Left renal cortex interstitium (tissue), 4 donors: ENCODE measurements at regions not wholly inside any gene's neighbourhood (a gene's known extent, or its start where the extent isn't known, plus 50 kb on each side); places are given as distances from the start of the nearest gene placed in this dataset.
A peak's percentile ranks its signal among the peaks of the same experiment; 100 is the strongest.

ENCODE experiments used
- DNase-seq, 4 donors: peaks; one replicate each; pipeline ENCODE4 v3.0.0-alpha.2; 2013; ENCODE audit warnings: low read depth in 4 of 4, low spot score in 2 of 4, missing footprints in 1 of 4

DNA sequence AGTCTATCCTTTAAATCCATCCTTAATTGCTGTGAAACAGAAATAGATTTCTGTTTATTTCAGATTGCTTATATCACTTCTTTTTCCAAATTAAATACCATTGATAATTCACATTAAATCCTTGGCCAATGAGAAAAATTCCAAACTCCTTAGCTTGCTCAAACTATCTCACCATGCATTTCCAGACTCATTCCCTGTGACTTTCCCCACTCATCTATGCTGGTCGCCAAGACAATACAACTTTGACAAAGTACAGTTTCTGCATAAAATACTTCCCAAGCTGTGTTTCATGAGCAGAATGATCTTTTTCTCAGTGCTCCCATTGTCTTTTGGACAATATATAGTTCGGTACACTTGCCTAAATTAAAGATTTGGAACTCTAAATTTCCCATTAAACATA, 575.6 kb downstream of the CPS1 start:
- no peak for DNase-seq

DNA sequence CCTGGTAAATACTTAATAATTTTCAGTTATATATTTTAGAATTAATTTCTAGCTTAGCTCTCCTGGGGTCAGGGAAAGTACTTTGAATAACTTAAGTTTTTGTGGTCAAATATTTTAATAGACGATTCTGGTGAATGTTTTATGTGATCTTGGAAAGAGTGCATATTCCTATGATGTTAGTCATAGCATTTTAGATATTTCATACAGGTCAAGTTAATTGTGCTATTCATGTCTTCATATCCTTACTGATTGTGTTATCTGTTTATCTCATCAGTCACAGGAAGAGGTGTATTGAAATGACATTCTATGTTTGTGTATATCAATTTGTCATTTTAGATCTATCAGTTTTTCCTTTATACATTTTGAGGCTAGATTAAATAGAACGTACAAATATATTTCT, 576.2 kb downstream of the CPS1 start:
- DNase-seq: no peak

DNA sequence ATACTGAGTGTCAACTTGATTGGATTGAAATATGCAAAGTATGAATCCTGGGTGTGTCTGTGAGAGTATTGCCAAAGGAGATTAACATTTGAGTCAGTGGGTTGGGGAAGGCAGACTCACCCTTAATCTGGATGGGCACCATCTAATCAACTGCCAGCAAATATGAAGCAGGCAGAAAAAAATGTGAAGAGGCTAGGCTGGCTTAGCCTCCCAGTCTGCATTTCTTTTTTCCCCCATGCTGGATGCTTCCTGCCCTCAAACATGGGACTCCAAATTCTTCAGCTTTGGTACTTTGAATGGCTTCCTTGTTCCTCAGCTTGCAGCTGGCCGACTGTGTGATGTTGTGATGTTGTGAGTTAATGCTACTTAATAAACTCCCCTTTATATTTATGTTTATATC, 577.4 kb downstream of the CPS1 start:
- DNase-seq: no peak

DNA sequence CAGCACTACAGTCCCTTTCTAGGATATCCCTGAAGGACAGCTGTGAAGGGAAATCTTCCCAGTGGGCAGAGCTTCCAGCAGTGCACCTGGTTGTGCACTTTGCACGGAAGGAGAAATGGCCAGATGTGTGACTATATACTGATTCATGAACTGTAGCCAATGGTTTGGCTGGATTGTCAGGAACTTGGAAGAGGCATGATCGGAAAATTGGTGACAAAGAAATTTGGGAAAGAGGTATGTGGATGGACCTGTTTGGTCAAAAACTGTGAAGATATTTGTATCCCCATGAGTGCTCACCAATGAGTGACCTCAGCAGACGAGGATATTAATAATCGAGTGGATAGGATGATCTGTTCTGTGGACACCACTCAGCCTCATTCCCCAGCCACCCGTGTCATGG, 582.2 kb downstream of the CPS1 start:
- no peak for DNase-seq

DNA sequence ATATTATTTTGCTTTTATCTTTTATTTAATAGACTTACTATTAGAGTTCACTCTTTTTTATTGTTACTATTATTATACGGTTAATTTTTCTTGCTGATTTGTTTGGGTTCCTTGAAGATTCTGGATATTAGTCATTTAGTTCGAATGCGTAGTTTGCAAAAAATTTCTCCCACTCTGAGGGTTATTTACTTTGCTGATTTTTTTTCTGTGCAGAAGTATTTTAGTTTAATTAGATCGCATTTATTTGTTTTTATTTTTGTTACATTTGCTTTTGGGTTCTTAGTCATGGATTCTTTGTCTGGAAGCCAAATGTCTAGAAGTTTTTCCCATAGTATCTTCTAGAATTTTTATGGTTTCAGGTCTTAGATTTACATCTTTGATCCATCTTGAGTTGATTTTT, 585.2 kb downstream of the CPS1 start:
- no peak for DNase-seq

DNA sequence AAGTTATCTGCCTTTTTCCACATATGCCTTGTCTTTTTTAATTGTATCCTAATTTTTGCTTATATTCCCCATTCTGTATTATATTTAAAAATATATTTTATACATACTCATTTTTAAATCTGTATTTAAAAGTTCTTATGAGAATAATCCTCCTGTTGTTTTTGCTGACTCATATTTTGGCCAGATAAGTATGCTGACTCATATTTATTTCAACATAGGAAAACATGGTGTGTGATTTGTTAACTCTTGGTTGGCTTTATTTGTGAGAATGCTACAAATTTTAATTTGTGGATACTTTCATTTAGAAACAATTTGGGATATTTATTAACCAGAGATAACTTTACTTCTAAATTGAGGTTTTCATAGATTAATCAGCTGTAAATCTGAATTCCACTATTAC, 587.7 kb downstream of the CPS1 start:
- no peak for DNase-seq

DNA sequence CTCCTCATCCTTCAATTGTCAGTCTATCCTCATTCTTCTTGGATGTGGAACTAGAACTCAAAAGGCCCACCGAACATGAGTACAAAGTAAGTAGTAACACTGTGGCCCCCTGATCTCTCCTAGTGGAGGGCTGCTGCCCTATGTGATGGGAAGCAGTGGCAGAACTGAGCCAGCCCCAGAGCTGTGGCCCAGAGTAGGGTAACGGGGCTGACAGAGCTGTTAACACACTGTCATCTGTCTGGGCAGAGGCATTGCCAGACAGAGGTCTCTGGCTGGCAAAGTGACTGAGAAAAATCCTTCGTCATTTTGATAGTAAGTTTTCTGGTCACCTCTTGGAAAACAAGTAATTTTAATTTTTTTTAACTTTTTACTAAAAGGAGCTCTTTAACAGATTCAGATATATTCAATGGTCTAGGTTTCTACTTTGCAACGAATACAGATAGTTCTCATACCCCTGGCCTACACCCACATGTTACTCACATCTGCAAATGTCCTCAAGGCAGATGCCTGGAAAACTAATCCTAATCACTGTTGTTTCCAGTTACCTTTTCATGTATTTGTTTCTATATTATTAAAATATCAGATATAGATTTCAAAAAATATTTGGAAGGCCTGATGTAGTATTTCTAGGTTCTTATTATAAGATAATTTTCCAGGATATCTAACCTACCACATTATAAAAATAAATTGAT, 588.7 kb downstream of the CPS1 start:
- DNase-seq: no peak

DNA sequence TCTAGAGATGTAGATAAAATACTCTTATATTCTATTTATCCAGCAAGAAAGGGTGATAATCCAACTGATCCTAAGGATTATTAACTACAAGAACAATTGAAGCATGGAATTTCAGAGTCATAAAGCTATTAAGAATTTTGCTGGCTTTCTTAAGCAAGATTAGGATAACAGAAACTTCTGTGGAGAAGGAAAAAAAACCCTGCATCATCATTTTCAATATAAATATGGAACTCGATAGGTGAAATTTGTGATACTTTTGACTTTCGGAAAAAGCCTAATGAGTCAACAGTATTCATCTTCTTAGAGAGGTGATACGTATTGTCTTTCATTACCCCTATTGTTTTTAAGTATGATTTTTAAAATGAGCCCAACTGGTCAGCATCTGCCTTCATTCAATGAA, 593.3 kb downstream of the CPS1 start:
- DNase-seq: no peak

DNA sequence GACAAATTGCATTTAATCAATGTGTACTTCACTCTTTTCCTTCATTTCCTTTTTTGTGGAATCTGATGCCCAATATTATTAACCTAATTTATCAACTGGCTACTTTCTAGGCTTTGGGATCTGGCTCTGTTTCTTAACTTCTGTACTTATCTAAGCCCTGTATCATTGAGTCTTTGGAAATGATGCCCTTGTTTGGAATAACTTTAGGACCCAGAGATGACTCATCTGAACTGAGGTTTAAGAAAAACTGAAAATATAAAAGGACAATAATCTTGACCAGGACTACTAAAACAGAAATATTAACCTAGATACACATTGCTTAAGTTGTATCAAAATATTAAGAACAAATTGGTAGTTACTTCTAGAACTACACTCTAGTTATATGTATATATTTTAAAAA, 600.8 kb downstream of the CPS1 start:
- no peak for DNase-seq

DNA sequence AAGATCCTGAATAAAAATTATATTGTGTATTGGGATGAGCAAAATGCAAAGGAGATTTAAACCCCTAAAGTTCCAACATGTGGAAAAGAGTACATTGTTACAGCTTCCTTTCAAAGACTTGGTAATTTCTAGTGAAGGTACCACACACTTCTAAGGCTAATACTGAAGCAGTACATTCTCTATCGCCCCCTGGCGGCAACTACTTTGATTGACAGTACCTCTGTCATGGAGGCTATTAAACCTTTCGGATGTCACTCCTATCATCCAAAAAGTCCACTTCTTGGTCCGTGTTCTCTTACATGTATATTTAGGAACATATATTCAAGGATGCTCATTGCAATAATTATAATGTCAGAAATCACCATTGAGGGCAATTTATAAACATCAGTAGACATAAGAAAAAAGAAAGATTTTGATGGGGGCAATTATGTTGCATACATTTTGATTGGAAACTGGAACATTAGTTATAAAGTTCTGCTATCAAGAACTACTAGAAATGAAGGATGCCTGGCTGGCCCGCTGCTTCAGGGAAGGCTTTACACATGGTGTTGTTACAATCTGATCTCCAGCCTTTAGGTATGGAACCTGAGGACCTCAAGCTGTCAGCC, 601.6 kb downstream of the CPS1 start:
- peak in 3 of 4 donors; percentile 19 to 49 (median 24) for DNase-seq

DNA sequence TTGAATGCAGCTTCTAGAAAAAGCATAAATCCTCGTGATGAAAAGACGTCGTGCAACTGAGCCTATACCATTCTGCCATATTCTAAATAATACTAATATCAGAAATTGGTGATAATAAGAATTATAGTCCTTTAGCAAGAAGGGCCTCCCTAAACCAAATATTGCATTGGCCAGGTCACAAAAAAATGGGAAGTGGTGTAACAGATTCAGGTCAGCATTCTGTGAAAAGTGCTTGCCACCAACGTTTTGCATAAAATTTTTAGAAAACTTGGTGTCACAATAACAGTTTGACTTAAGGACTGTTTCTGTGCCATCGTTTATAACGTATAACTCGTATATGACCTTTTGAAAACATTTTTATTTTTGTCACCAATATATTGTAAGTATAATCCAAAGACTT, 603.6 kb downstream of the CPS1 start:
- DNase-seq: no peak

DNA sequence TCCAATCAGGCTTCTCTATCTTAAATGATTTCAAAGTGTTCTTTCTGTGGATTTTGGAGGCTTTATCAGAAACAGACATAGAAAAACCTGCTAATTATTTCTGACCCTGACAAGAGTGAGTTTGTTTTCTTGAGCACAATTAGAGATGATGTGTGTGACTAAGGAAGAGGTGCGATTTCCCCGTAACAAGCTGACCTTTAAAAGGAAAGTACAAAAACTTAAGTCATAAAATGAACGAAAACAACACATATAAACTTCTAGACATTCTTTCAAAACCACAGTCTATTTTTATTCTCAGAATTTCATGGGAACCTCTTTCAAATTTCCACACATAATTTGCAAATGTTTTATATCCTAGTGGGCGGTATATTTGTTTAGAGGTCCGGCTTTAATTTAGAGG, 604.8 kb downstream of the CPS1 start:
- no peak for DNase-seq

DNA sequence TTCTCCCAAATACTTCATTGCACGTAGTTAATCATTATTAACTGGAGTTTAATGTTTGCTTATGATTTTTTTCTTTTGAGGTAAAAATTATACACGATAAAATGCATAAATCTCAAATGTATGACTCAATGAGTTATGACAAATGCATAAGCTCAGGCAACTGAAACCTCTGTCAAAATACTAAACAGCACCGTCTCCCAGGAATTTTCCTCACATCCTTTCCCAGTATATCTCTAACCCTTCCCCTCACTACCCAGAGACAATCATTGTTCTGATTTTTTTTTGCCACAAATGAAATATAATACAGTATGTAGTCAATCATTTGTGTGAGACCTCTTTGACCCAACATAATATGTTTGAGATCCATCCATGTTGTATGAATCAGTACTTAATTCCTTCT, 606.5 kb downstream of the CPS1 start:
- DNase-seq: no peak

DNA sequence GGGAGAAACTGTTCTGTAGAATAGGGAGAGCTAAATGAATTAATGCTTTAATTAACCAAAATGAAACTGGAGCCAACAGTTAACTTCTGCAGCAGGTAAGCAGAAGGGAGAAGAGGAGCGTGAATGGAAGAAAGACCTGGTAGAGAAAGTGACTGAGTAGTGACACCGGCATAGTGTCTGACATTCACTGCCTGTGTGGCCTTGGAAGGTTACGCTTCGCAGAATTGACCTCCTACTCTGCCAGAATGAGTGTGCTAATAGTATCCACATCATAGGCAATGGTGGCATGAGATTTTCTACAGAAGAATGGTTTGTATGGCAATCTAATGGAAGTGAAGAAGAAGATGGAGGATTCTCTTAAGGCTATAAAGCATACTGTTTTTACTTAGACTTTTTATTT, 614.4 kb downstream of the CPS1 start:
- no peak for DNase-seq

DNA sequence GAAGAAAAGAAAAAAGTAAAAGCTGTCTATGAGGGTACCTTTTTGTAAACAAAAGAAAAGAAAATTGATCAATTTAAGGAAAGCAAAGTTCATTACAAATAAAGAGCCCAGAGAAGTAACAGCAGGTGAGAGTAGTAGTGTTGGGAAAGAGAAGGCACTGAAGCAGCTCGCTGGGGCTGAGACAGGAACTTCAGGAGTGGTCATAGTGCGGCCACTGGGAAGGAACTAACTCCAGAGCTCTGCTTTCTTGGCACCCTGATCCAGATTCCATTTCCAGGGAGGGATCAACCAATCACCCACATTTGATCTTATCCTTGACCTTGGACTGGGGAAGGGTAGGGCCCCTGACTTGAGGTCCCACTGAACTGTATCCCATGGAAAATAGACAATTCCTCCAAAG, 617.6 kb downstream of the CPS1 start:
- no peak for DNase-seq

DNA sequence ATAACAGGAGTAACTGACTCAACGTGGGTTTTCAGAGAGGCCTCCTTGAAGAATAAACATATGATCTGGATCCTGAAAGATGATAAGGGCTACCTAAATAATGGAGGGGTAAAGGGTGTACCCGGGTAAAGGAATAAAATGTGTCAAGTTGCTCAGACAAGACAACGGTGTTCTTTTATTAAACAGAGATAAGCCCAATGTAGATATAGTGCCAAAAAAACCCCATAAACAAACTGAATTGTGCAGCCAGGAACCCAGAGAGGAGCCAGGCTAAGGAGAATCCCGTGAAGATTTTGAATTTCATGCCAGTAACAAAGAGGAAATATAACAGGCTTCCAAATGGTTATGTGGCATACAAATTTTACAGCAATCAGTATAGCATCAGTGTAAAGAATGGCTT, 618.2 kb downstream of the CPS1 start:
- DNase-seq: no peak

DNA sequence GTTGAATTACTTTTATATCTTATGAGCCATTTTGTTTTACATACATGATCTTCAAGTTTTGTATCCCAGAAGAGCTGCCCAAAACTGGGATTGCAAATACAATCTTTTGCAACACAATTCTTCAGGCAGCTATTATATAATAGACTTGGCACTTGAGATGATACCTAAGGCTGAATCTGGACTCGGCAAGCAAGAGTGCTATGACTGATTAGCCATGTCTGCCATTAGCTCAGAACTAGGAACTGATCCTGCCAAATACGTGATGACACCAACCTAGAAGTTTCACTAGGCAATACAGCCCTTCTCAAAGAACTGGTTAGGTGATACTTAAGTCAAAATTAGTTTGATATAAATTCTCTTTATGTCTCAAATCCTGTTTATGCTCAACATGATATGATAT, 619.6 kb downstream of the CPS1 start:
- no peak for DNase-seq

DNA sequence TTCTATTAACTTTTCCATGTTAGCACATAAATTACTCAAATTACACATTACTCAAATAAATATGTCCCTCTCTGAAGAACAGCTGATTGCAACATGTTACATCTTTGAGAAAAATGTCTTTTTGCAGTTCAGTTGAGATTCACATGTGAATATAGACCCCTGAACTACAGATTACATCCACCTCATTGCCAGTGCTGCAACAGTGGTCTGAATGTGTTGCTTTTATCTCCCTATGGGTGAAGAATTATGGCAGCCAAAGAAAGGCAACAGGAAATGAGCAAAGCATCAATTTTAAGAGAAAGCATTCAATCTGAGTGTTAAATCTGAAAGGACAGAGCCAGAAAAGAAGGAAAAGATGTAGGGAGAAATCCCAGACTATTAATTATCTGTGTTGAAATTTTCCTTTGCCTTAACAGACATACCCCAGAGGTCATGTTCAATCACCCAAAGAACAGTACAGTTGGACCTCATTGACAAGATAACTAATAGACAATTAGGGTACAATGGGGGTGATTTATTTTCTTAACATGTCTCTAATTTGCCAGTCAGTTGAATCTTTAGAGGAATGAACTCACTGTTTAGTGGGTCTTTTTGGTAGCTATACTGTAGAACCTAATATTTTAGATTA, 620.2 kb downstream of the CPS1 start:
- DNase-seq: no peak

DNA sequence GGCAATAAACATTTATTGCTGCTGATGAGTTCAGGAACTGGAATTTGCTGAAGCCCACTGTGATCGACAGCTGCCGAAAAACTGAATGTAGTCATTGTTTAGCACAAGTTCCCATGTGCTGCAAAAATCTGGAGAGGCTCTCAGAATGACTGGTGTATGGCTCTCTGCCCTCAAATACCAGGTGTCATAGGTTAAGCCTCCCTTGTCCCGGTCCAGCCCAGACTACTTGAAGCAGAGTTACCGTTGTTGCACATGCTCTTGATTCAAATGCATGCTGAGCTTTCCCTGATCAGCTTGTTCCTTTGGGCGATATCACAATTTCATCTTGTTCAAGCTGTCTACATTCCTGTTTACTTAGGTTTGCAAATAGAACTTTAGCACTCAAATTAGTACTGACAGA, 625.2 kb downstream of the CPS1 start:
- no peak for DNase-seq

DNA sequence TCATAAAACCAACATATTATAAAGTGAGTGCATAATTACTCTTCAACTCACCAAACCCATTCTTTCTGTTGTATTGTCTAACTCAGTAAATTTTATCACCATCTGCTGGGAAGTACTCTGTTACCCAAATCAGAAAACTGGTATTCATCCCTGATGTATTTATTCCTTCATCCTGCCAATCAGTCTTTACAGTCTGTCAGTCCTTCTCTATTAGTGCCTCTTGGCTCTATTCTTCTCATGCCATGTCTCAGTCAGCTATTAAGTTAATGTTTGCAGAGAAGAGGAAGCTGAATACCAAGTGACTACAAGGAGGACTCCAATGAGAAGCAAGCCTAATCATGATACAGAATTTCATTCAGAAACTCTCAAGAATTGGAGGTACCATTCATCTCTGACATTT, 631.2 kb downstream of the CPS1 start:
- no peak for DNase-seq

DNA sequence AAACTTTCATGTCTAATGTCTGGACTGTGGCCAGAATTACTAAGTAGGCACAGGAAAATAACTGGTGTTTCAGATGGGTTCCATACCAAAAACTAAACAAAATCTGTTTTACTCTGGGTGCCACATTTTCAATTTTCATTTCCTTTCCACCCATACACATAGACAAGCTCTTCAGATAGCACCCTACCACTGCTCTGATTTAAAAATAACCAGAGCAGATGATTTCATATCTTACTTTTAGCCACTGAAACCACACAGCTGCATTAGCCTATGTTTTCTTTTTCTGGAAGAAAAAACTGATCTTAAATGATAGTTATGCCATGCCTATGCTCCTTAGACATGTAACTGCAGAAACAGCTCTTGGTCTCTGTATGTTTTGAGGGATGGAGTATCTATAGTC, 647.6 kb downstream of the CPS1 start:
- no peak for DNase-seq

DNA sequence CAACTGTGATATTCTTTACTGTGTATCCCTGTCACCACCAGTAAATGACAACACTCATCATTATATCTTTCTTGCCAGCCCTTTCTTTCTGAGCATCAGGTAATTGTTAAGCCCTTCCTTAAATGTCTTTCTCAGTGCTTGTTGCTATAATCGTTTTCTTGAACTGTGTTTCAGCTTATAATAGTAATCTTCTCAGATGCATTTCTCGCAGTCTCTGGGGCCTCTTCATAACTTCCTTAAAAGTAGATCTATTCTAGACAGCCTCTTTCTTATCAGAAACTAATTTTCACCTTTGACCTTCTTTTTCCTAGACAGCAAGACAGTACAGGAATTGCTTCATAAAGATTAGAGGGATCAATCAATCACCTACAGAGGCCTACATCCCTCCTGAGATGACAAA, 648.1 kb downstream of the CPS1 start:
- no peak for DNase-seq
